Fibroblast of gingiva (primary cell): ENCODE measurements at regions not wholly inside any gene's neighbourhood (a gene's known extent, or its start where the extent isn't known, plus 50 kb on each side); places are given as distances from the start of the nearest gene placed in this dataset.
"Not testable (repeated sequence)": the region's sequence is repeated elsewhere in the genome, so short reads cannot be mapped to it uniquely, and the experiment has no call there.

Experiments used
- DNase-seq: peaks from one replicate; pipeline ENCODE4 v3.0.0-alpha.2; 2011; ENCODE audit warnings: low read depth

GRCh38 chr6:14995966-14996602, 249.8 kb upstream of the JARID2 start:
- no peak for DNase-seq

DNA sequence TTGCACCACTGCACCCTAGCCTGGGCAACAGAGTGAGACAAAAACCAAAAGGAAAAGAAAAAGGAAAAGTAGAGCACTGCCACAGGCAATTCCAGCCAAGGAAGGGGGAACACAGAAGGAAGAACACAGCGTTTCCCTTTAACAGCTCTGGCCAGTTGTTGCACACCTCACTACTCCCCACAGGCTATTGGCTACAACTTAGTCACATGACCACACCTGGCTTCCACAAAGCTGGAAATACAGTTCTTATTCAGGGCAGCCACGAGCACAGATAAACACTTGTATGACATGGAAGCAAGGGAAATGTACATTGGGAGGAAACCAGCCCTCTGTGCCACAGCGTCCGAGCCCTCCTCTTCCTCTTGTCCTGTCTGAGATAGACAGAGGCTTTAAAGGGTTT, 249.0 kb upstream of the JARID2 start:
- DNase-seq, result no peak

- DNase-seq, result no peak
Observed at GRCh38 chr6:14997507-14997906, 248.4 kb upstream of the JARID2 start.

DNA sequence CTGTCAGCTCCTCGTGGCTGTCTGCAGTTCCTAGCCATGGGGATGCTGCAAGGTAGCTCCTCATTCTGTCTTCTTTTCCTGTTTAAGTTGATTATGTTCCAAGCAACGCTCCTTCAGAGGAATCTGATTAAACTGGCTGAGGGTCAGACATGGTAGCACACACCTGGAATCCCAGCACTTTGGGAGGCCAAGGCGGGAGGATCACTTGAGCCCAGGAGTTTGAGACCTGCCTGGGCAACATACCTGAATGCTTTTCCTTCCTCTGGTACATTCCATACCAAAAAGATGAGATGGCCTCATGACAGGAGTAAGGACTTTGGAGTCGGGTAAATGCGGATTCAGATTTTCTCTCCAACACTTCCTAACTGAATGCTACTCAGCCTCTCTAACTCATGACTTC, 246.8 kb upstream of the JARID2 start:
- DNase-seq, result no peak

- DNase-seq, result no peak
Observed at GRCh38 chr6:15001326-15001910, 244.5 kb upstream of the JARID2 start.

- no peak for DNase-seq
Observed at GRCh38 chr6:15008269-15008668, 237.6 kb upstream of the JARID2 start.

DNA sequence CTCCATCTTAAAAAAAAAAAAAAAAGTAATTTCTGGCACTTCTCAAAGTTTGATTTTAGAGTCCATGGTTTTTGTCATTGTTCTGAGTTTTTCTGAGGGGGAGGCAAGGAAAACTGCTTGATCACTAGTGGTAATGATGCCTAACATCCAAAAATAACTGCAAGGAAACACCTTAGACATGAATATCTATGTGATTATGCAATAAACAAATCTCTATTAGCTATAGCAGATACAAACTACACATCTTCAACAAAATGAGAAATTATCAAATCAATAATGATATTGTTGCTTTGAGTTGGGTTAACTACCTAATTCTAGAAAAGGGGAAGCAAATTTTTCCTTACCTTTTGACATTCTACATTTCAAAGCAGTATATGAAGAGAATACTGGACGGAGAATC, 230.9 kb upstream of the JARID2 start:
- no peak for DNase-seq

DNA sequence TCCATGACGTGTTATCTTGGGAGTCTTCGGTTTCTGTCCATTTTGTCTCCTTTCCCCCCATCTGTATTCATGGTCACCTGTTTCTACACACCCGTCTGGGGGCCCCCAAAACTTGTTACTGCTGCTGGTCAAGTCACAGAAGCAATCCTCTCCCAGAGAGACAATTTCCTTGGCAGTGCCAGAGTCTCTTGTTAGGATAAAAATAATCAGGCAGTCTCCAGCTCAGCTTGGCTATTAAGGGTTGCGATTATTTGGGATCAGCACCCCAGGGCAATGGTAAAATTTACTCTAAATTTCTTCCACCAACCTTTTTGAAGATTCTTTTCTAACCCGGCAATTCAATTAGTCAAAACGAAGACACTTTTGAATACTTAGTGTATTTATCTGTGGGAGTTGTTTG, 229.1 kb upstream of the JARID2 start:
- DNase-seq, result no peak

DNA sequence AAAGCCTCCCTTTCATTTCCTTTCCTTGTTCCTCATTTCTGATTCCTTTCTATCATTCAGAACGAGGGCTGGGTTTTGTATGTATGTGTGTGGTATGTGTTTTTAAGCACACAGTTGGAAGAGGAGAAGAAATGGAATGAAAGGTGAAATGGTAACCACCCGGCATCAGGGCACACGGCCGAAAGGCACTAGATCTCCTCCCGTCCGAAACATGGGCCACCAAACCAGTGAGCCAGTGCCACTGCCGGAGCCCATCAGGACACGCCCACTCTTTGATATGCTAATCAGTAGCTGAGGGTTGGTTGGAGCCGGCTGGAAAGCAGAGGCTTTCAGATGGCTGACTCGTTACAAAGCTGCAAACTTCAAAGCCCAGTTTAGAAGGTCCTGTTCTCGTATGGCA, 228.6 kb upstream of the JARID2 start:
- no peak for DNase-seq

DNA sequence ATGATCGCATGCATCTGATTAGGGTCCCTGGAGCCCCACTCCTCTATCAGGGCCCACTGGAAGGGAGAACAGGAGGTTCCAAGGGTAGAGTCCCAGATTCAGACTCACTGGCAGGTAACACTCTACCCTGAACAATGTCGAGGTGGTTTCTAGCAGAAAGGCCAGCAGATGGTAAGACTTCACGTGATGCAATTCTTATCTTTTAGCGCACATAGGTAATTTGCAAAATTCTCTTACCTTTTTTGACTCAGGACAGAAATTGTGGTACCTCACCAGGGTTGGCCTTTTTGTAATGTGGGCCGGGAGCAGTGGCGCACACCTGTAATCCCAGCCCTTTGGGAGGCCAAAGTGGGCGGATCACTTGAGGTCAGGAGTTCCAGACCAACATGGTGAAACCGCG, 228.1 kb upstream of the JARID2 start:
- no peak for DNase-seq

- no peak for DNase-seq
Observed at GRCh38 chr6:15020119-15020770, 225.6 kb upstream of the JARID2 start.

- no peak for DNase-seq
Observed at GRCh38 chr6:15021074-15021473, 224.8 kb upstream of the JARID2 start.

- not testable (repeated sequence) for DNase-seq
Observed at GRCh38 chr6:15023018-15023417, 222.9 kb upstream of the JARID2 start.

DNA sequence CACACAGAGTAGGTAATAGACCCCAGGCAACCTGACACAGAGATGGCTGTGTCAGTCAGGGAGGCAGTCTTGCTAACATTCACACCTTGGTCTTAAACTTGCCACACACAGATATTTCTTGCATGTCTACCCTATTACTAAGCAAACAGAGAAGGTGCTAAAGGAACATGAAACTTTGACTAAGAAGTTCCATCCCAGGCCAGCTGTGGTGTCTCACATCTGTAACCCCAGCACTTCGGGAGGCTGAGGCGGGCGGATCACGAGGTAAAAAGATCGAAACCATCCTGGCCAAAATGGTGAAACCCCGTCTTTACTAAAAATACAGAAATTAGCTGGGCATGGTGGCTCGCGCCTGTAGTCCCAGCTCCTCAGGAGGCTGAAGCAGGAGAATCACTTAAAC, 222.4 kb upstream of the JARID2 start:
- DNase-seq, result no peak

GRCh38 chr6:15025446-15025845, 220.4 kb upstream of the JARID2 start:
- DNase-seq, result peak; percentile 51

DNA sequence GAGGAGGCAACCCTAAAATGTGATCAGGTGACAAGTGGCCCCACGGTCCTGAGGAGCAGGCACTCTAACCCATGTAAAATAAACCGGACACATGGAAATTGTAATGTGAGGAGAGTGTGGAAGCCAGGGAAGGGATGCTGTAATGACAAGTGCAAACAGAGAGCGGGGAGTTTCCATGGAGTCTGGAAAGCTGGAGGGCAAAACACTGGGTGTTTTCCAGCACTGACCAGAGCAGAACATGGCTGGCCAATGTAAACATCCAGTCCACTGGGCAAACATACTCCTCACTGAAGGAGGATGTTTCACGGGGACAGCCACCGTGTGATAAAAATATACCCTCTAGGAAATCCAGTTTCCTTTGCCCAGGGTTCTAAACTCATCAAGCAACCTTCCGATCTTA, 219.0 kb upstream of the JARID2 start:
- DNase-seq, result peak; percentile 70

DNA sequence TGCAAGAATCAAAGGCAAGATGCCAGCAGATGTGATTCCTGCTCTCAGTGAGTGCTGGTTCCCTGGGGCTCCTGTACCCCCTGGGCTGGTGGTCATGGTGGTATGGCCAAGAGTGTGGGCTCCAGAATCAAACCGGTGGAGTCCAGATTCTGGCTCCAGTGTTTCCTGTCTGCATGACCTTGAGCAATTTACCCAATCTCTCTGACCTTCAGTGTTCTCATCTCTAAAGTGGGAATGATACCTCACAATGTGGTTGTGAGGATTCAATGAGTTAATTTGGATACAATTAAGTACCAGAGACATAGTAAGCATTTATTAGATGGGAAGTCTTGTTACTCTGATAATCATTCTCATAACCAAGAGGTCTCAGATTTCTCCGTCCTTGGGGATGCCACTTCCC, 218.4 kb upstream of the JARID2 start:
- no peak for DNase-seq

- no peak for DNase-seq
Observed at GRCh38 chr6:15032015-15032414, 213.9 kb upstream of the JARID2 start.

DNA sequence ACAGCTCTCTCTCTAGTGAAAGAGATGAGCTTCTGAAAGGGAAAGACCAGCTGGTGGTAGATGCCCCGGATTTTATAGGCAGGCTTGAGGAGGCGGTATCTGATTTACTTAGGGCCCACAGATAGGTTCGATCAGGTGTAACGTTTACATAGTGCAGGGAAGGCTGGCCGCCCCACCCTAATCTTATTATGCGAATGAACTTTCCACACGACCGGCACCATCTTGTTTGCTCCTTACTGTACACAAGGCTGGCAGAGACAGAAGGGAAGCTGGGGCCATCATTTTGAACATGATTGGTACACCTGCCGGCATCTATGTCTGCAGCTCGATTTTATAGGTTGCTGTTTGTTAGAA, 212.0 kb upstream of the JARID2 start:
- DNase-seq, result no peak

DNA sequence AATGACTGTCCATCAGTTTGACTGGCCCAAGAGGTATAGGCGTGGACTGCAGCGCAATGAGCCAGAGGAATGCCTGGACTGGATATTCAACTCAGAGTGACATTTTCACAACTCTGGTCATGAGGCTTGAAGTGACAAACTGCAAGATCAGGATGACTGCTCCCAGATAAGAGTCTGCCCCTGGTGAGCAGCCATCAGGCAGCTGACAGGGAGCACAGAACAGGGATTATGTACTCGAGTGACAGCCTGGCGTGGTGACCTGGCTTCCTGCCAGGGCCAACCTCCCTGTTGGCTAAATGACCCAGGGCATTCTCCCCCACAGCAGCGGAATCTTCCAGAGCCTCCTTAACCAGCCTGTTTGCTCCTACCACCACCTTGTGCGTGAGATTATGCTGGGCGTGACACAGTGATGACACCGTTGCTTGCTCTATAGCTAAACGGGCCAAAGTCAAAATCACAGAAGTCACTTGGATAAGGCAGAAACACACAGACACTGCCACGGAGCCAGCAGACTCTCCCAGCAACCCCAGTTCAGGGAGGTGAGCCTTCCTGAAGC, 209.1 kb upstream of the JARID2 start:
- DNase-seq, result no peak

GRCh38 chr6:15037253-15037652, 208.6 kb upstream of the JARID2 start:
- DNase-seq, result no peak

GRCh38 chr6:15038013-15038791, 207.7 kb upstream of the JARID2 start:
- no peak for DNase-seq

DNA sequence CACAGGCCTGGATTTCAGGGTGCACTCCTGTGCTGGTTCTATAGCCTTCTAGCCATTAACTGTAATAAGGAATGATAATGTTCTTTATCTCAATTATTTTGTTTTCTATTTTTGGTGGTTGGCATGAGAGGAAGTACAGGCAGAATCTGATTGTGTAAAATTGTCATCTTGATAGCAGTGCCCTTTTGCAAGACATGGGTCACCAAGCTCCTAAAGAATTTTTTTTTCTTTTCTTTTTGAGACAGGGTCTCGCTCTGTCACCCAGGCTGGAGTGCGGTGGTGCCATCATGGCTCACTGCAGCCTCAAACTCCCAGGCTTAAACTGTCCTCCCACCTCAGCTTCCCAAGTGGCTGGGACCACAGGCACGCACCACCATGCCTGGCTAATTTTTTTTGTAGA, 206.7 kb upstream of the JARID2 start:
- no peak for DNase-seq
